ENCODE measurements at regions not wholly inside any gene's neighbourhood (a gene's known extent, or its start where the extent isn't known, plus 50 kb on each side); places are given as distances from the start of the nearest gene placed in this dataset.

GRCh38 chr3:41065340-41065739 lies 134.0 kb upstream of the CTNNB1 start:
- TF ChIP-seq BHLHE40 (IDR thresholded peaks at IDR 0.05; ENCODE audit: borderline replicate concordance): no peak
- no peak for TF ChIP-seq ZNF384 (IDR thresholded peaks at IDR 0.05)
- no peak for TF ChIP-seq CTBP1 (IDR thresholded peaks at IDR 0.05; ENCODE audit: borderline replicate concordance)
- TF ChIP-seq ELF4 (IDR thresholded peaks at IDR 0.05): no peak
- no peak for TF ChIP-seq FOXK2 (IDR thresholded peaks at IDR 0.05)
- no peak for TF ChIP-seq TARDBP (IDR thresholded peaks at IDR 0.05)
- no peak for TF ChIP-seq PKNOX1 (IDR thresholded peaks at IDR 0.05)
- TF ChIP-seq SUZ12 (IDR thresholded peaks at IDR 0.05): no peak
- no peak for TF ChIP-seq L3MBTL2 (conservative IDR thresholded peaks at IDR 0.05)
- ChIA-PET CTCF (no interaction called here), POLR2A (no interaction called here)
- DNase-seq (ENCODE audit: extremely low spot score): no peak

DNA sequence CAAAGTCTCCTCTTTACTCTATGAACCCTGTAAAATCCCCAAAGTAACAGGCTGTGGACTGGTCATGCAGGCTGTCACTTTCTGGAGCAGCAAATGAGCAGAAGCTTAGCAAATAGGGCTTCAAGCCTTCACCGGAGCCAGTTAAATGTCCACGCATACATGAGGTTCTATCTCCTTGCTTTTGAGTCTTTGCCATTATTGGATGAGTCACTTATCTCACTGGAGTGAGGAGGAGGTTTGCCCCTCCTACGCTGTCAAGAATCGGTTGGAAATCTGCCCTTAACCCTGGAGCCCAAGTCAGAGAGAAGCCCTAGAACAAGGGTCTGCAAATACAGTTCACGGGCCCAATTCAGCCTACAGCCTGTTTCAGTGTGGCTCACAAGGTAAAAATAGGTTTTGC lies 126.1 kb upstream of the CTNNB1 start:
- ChIA-PET POLR2A (no interaction called here), CTCF (no interaction called here)
- TF ChIP-seq BHLHE40 (IDR thresholded peaks at IDR 0.05; ENCODE audit: borderline replicate concordance) (no peak), TARDBP (IDR thresholded peaks at IDR 0.05) (no peak), ARNT (IDR thresholded peaks at IDR 0.05) (no peak), HDGF (IDR thresholded peaks at IDR 0.05; ENCODE audit: borderline replicate concordance) (no peak), L3MBTL2 (conservative IDR thresholded peaks at IDR 0.05) (no peak), FOXA1 (IDR thresholded peaks at IDR 0.05) (no peak), FOXK2 (IDR thresholded peaks at IDR 0.05) (no peak), SP1 (IDR thresholded peaks at IDR 0.05) (no peak), CTBP1 (IDR thresholded peaks at IDR 0.05; ENCODE audit: borderline replicate concordance) (no peak), FOXM1 (IDR thresholded peaks at IDR 0.05; ENCODE audit: borderline replicate concordance) (no peak)
- DNase-seq (ENCODE audit: extremely low spot score): no peak

GRCh38 chr3:41075975-41076374 lies 123.3 kb upstream of the CTNNB1 start:
- TF ChIP-seq FOXK2 (IDR thresholded peaks at IDR 0.05): no peak
- TF ChIP-seq BHLHE40 (IDR thresholded peaks at IDR 0.05; ENCODE audit: borderline replicate concordance): no peak
- TF ChIP-seq L3MBTL2 (conservative IDR thresholded peaks at IDR 0.05): no peak
- no peak for TF ChIP-seq TARDBP (IDR thresholded peaks at IDR 0.05)
- no peak for TF ChIP-seq LEF1 (IDR thresholded peaks at IDR 0.05; ENCODE audit: borderline replicate concordance)
- no peak for TF ChIP-seq HDGF (IDR thresholded peaks at IDR 0.05; ENCODE audit: borderline replicate concordance)
- TF ChIP-seq ZNF384 (IDR thresholded peaks at IDR 0.05): no peak
- TF ChIP-seq FOXA1 (IDR thresholded peaks at IDR 0.05): no peak
- no peak for TF ChIP-seq ARNT (IDR thresholded peaks at IDR 0.05)
- TF ChIP-seq ELF4 (IDR thresholded peaks at IDR 0.05): no peak
- DNase-seq (ENCODE audit: extremely low spot score): no peak
- ChIA-PET POLR2A (no interaction called here), CTCF (no interaction called here)

DNA sequence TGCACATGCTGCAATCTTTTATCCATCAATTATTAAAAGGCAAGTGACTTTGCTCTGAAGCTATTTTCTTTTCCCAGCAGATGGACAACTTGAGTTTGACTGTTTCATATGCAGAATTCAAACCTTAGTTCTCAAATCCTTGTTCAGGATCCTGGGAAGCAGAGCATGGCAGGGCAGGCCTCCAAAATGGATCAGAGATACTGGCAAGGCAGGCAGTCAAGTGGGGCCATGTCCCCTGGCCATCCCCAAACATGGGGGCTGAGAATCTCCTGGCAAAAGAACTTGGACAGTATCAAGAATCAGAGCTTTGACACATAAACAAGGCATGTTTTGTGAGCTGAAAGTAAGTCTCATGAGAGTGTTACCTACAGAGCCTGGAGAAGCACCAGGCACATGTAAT lies 122.9 kb upstream of the CTNNB1 start:
- CTCF ChIA-PET: no interaction called here
- DNase-seq (ENCODE audit: extremely low spot score): no peak
- POLR2A ChIA-PET: no interaction called here
- no peak for TF ChIP-seq CTBP1 (IDR thresholded peaks at IDR 0.05; ENCODE audit: borderline replicate concordance)
- no peak for TF ChIP-seq SUZ12 (IDR thresholded peaks at IDR 0.05)
- no peak for TF ChIP-seq NFRKB (IDR thresholded peaks at IDR 0.05)
- no peak for TF ChIP-seq L3MBTL2 (conservative IDR thresholded peaks at IDR 0.05)

DNA sequence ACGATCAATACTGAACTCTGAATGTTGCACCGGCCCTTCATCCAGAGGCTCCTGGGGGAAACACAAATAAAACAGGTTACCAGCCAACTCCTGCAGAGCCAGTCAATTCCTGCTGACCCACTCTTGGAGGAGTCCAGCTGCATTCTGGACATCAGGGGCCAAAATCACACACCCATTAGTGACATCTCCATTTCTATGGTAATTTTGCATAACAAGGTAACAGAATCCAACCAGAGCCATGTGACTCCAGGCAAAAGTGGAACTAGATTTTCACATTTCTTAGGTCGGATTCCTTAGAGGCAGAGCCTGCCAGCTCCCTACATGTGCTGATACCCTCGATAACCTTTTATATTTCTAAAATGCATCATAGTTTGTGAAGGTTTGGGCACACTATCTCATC lies 119.2 kb upstream of the CTNNB1 start:
- TF ChIP-seq SUZ12 (IDR thresholded peaks at IDR 0.05) (no peak), FOXM1 (IDR thresholded peaks at IDR 0.05; ENCODE audit: borderline replicate concordance) (no peak), ARNT (IDR thresholded peaks at IDR 0.05) (no peak)
- ChIA-PET CTCF (interaction anchor here (0.6 kb wide), 1 partner anchor 495 kb away, joined by 3 read pairs; no protein-coding TSS in a partner anchor), POLR2A (no interaction called here)
- no peak for DNase-seq (ENCODE audit: extremely low spot score)

DNA sequence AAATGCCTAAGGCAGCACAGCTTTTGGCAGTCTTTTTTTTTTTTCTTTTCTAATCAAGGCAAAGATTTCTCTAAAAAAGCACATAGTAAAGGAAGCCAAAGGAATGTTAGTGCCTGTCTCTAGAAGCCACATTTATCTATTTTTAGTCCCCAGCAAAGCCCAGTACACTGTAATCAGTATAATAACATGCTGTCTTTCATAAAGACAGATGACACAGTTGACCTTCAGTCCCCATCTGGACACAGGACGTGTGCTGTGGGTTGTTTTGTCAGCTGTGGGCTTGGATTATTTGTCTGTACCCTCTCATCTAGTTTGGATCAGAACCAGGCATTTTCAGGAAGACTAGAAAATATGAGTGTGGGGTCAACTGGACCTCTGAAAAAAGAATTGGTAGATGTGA lies 110.4 kb upstream of the CTNNB1 start:
- CTCF ChIA-PET: no interaction called here
- no peak for DNase-seq (ENCODE audit: extremely low spot score)
- POLR2A ChIA-PET: no interaction called here
- TF ChIP-seq SUZ12 (IDR thresholded peaks at IDR 0.05): no peak

GRCh38 chr3:41089566-41089965 lies 109.7 kb upstream of the CTNNB1 start:
- DNase-seq (ENCODE audit: extremely low spot score): no peak
- CTCF ChIA-PET: no interaction called here
- POLR2A ChIA-PET: no interaction called here
- TF ChIP-seq PKNOX1 (IDR thresholded peaks at IDR 0.05): no peak
- TF ChIP-seq FOXK2 (IDR thresholded peaks at IDR 0.05): no peak
- no peak for TF ChIP-seq ARNT (IDR thresholded peaks at IDR 0.05)
- TF ChIP-seq SP1 (IDR thresholded peaks at IDR 0.05): no peak
- no peak for TF ChIP-seq SUZ12 (IDR thresholded peaks at IDR 0.05)
- no peak for TF ChIP-seq HDGF (IDR thresholded peaks at IDR 0.05; ENCODE audit: borderline replicate concordance)
- no peak for TF ChIP-seq BHLHE40 (IDR thresholded peaks at IDR 0.05; ENCODE audit: borderline replicate concordance)
- no peak for TF ChIP-seq ELF4 (IDR thresholded peaks at IDR 0.05)

DNA sequence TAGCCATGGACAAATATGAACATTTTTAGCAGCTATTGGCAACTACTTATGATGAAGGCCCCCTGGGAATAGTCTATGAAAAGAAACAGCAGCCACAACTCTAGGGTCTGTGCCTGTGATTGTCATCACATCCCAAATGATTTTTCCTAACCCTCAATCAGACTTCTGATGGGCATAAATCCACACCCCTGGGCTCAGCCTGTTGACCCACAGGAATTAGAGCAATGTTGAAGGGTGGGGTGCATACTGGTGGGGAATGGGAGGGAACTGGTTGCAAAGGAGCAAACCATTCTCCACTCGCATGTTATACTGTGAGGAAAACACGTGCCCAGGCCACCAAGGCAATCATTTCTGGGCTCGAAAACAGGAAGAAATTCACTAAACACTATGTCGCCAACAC lies 106.5 kb upstream of the CTNNB1 start:
- TF ChIP-seq FOXA1 (IDR thresholded peaks at IDR 0.05) (no peak), CTBP1 (IDR thresholded peaks at IDR 0.05; ENCODE audit: borderline replicate concordance) (no peak), LEF1 (IDR thresholded peaks at IDR 0.05; ENCODE audit: borderline replicate concordance) (no peak), BHLHE40 (IDR thresholded peaks at IDR 0.05; ENCODE audit: borderline replicate concordance) (no peak), HDGF (IDR thresholded peaks at IDR 0.05; ENCODE audit: borderline replicate concordance) (no peak), ELF4 (IDR thresholded peaks at IDR 0.05) (no peak), FOXM1 (IDR thresholded peaks at IDR 0.05; ENCODE audit: borderline replicate concordance) (no peak), SP1 (IDR thresholded peaks at IDR 0.05) (no peak), L3MBTL2 (conservative IDR thresholded peaks at IDR 0.05) (no peak), PKNOX1 (IDR thresholded peaks at IDR 0.05) (no peak), FOXK2 (IDR thresholded peaks at IDR 0.05) (no peak), TARDBP (IDR thresholded peaks at IDR 0.05) (no peak)
- no peak for DNase-seq (ENCODE audit: extremely low spot score)
- ChIA-PET CTCF (no interaction called here), POLR2A (no interaction called here)
